ENCODE measurements at regions not wholly inside any gene's neighbourhood (a gene's known extent, or its start where the extent isn't known, plus 50 kb on each side); places are given as distances from the start of the nearest gene placed in this dataset.
"Not testable (repeated sequence)": the region's sequence is repeated elsewhere in the genome, so short reads cannot be mapped to it uniquely, and the experiment has no call there.

DNA sequence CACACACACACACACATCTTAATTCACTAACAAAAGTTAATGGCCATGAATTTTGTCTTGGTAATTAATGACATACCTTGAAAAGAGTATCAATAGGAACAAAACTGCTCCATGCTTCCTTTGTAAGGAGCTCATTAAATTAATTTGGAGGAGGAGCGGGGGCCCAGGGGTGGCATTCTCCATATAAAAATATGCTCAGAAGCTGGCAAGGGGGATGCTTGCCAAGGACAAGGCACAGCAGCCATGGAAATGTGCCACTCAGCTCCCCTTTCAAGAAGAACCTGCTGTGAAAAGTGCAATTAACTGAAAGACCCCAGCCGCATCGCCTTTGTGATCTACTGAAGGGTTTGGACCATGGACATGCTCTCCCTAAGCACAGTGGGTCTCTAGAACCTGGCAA, 385.9 kb upstream of the API5 start:
- no peak for DNase-seq
- Mint-ChIP-seq H3K27me3 (no peaks in the 10 kb centered on the region), H3K36me3 (ENCODE audit: low read depth) (no peaks in the 10 kb centered on the region), H3K27ac (no peak overlapping the region), H3K4me3 (no peak overlapping the region), H3K4me1 (ENCODE audit: low read depth) (no peaks in the 10 kb centered on the region), H3K9me3 (peaks cover 9% of the 10 kb centered on the region)
- no peak for ATAC-seq
- POLR2A ChIA-PET: no interaction called here
- TF ChIP-seq, protein P1, sequence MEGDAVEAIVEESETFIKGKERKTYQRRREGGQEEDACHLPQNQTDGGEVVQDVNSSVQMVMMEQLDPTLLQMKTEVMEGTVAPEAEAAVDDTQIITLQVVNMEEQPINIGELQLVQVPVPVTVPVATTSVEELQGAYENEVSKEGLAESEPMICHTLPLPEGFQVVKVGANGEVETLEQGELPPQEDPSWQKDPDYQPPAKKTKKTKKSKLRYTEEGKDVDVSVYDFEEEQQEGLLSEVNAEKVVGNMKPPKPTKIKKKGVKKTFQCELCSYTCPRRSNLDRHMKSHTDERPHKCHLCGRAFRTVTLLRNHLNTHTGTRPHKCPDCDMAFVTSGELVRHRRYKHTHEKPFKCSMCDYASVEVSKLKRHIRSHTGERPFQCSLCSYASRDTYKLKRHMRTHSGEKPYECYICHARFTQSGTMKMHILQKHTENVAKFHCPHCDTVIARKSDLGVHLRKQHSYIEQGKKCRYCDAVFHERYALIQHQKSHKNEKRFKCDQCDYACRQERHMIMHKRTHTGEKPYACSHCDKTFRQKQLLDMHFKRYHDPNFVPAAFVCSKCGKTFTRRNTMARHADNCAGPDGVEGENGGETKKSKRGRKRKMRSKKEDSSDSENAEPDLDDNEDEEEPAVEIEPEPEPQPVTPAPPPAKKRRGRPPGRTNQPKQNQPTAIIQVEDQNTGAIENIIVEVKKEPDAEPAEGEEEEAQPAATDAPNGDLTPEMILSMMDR (IDR thresholded peaks at IDR 0.05): no peak
- CTCF ChIA-PET: no interaction called here
- intact Hi-C loops (cut with micrococcal nuclease): no loop called here

DNA sequence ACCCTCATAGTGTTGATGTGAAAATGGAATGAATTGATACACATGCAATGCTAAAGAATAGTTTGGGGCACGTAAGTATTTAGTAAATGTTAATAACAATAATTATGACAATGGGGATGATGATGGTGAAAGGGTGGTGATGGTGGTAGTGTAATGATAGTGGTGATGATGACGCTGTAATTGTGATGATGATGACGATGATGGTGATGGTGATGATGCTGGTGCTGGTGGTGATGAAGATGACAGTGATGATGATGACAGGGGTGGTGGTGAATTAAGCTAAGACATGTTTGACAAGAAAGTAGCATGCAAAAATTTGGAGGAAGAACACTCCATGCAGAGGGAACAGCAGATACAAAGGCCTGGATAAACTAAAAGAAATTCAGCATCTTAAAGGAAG, 364.4 kb upstream of the API5 start:
- TF ChIP-seq, protein P1 (IDR thresholded peaks at IDR 0.05): no peak
- Mint-ChIP-seq H3K4me1 (ENCODE audit: low read depth) (no peaks in the 10 kb centered on the region), H3K27ac (no peak overlapping the region), H3K27me3 (no peaks in the 10 kb centered on the region), H3K4me3 (no peak overlapping the region), H3K36me3 (ENCODE audit: low read depth) (no peaks in the 10 kb centered on the region), H3K9me3 (peaks cover 5% of the 10 kb centered on the region)
- ChIA-PET CTCF (no interaction called here), POLR2A (interaction anchor here (0.9 kb wide), 1 partner anchor 11 kb away, joined by 3 read pairs; no protein-coding TSS in a partner anchor)
- intact Hi-C loops (cut with micrococcal nuclease): no loop called here
- ATAC-seq (no peak), DNase-seq (no peak)

DNA sequence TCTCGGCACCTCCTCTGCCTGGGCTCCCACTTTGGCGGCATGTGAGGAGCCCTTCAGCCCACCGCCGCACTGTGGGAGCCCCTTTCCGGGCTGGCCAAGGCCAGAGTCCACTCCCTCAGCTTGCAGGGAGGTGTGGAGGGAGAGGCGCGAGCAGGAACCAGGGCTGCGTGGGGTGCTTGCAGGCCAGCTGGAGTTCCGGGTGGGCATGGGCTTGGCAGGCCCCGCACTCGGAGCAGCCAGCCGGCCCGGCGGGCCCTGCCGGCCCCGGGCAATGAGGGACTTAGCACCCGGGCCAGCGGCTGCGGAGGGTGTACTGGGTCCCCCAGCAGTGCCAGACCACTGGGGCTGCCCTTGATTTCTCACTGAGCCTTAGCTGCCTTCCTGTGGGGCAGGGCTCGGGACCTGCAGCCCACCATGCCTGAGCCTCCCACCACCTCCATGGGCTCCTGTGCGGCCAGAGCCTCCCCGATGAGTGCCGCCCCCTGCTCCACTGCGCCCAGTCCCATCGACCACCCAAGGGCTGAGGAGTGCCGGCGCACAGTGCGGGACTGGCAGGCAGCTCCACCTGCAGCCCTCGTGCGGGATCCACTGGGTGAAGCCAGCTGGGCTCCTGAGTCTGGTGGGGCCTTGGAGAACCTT, 361.9 kb upstream of the API5 start:
- CTCF ChIA-PET; H3K4me3 Mint-ChIP-seq; POLR2A ChIA-PET; H3K36me3 Mint-ChIP-seq (ENCODE audit: low read depth); H3K4me1 Mint-ChIP-seq (ENCODE audit: low read depth); H3K9me3 Mint-ChIP-seq; intact Hi-C loops (cut with micrococcal nuclease); H3K27ac Mint-ChIP-seq; H3K27me3 Mint-ChIP-seq; DNase-seq; ATAC-seq: not testable (repeated sequence)

DNA sequence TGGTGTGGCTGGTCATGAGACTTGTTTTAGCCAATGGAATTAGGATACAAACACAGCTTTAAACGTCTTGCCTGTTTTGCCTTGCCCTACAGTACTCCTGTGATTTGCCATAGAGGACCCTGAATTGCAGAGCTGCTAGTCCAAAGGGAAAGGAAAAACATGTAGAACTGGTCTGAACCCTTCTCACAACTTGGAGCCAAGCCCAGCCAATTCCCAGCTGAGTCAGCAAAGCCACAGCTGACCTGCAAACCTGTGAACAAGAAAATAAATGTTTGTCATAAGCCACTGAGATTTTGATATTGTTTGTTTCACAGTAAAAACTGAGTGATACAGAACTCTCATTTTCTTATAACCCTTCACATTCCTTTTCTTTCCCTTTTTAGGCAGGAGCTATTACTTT, 360.5 kb upstream of the API5 start:
- DNase-seq: no peak
- no peak for ATAC-seq
- intact Hi-C loops (cut with micrococcal nuclease): no loop called here
- Mint-ChIP-seq H3K4me1 (ENCODE audit: low read depth) (no peaks in the 10 kb centered on the region), H3K27ac (no peak overlapping the region), H3K27me3 (no peaks in the 10 kb centered on the region), H3K4me3 (no peak overlapping the region), H3K36me3 (ENCODE audit: low read depth) (no peaks in the 10 kb centered on the region), H3K9me3 (peaks cover 5% of the 10 kb centered on the region)
- TF ChIP-seq, protein P1 (IDR thresholded peaks at IDR 0.05): no peak
- CTCF ChIA-PET: no interaction called here
- POLR2A ChIA-PET: no interaction called here

DNA sequence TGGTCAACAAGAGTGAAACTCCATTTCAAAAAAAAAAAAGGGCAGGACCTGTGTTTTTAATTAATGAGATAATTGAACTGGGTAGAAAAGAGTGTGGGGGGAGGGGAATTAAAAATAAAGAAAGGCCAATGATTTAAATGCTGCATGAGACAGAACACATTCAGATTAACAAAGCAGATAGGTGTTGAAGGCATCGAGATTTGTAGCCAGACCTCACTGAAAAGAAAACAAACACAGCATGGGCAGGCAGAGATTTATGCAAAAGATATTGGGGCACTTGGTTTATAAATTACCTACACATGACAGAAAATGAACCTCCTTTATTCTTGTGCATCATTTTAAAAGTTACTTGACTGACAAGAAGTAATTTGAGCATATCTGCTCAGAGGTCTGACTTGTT, 354.0 kb upstream of the API5 start:
- Mint-ChIP-seq H3K27me3 (no peaks in the 10 kb centered on the region), H3K36me3 (ENCODE audit: low read depth) (no peaks in the 10 kb centered on the region), H3K4me1 (ENCODE audit: low read depth) (no peaks in the 10 kb centered on the region), H3K27ac (no peak overlapping the region), H3K9me3 (no peaks in the 10 kb centered on the region), H3K4me3 (no peak overlapping the region)
- ChIA-PET CTCF (no interaction called here), POLR2A (no interaction called here)
- intact Hi-C loops (cut with micrococcal nuclease): no loop called here
- TF ChIP-seq, protein P1 (IDR thresholded peaks at IDR 0.05): no peak
- ATAC-seq (no peak), DNase-seq (no peak)

DNA sequence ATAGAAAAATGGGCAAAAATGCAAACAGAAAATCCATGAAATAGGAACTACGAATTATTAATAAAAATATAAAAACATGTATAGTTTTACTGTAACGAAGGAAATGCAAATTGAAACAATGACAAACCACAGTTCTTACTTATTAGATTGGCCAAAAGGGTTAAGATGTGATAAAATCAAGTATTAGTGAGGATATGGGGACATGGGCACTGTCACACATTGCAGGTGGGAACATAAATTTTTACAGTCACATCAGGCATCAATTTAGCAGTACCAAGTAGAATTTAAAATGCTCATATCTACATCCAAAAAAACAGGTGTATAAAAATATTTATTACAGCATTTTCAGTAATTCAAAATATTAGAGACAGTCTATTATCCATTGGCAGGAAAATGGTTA, 353.2 kb upstream of the API5 start:
- Mint-ChIP-seq H3K36me3 (ENCODE audit: low read depth) (no peaks in the 10 kb centered on the region), H3K9me3 (no peaks in the 10 kb centered on the region), H3K4me3 (no peak overlapping the region), H3K4me1 (ENCODE audit: low read depth) (no peaks in the 10 kb centered on the region), H3K27me3 (no peaks in the 10 kb centered on the region), H3K27ac (no peak overlapping the region)
- TF ChIP-seq, protein P1 (IDR thresholded peaks at IDR 0.05): no peak
- ATAC-seq (no peak), DNase-seq (no peak)
- POLR2A ChIA-PET: no interaction called here
- intact Hi-C loops (cut with micrococcal nuclease): no loop called here
- CTCF ChIA-PET: no interaction called here

Measured in activated CD8-positive, alpha-beta T cell treated with anti-CD3 and anti-CD28 coated beads for 36 hours (primary cell).